Nephron (organoid): ENCODE measurements at regions not wholly inside any gene's neighbourhood (a gene's known extent, or its start where the extent isn't known, plus 50 kb on each side); places are given as distances from the start of the nearest gene placed in this dataset.
A peak's percentile ranks its signal among the peaks of the same experiment; 100 is the strongest.

ENCODE experiments used
- H3K27ac Mint-ChIP-seq, 3 experiments: 2 replicates each; pipeline ENCODE4 v1.8.0; 2020; ENCODE audit warnings: mixed read lengths in 3 of 3, mild to moderate bottlenecking in 2 of 3, moderate library complexity in 1 of 3
- H3K27me3 Mint-ChIP-seq: 2 replicates; pipeline ENCODE4 v1.8.0; 2021; ENCODE audit warnings: low read depth, mild to moderate bottlenecking, moderate library complexity, mixed read lengths
- H3K36me3 Mint-ChIP-seq: 2 replicates; pipeline ENCODE4 v1.8.0; 2020; ENCODE audit warnings: low read depth, mixed read lengths
- H3K4me1 Mint-ChIP-seq: 2 replicates; pipeline ENCODE4 v1.8.0; 2020; ENCODE audit warnings: mixed read lengths
- H3K4me3 Mint-ChIP-seq, 3 experiments: 2 replicates each; pipeline ENCODE4 v1.8.0; 2020; ENCODE audit warnings: mild to moderate bottlenecking in 3 of 3, mixed read lengths in 3 of 3, moderate library complexity in 2 of 3
- H3K9me3 Mint-ChIP-seq: 2 replicates; pipeline ENCODE4 v1.8.0; 2020; ENCODE audit warnings: mixed read lengths
- CTCF ChIP-seq, 3 experiments: fragments of 200-600 bp; sonication (generic); IDR thresholded peaks; one replicate each; pipeline ENCODE4 v1.5.0; 2021; ENCODE audit warnings: antibody characterized with exemption in 3 of 3; ENCODE audit not compliant: unreplicated experiment in 3 of 3

GRCh38 chr2:217654168-217654567 lies 348.6 kb downstream of the TNS1 start:
- H3K4me1 Mint-ChIP-seq, result peaks cover 51% of the 10 kb centered on the region
- TF ChIP-seq CTCF (IDR thresholded peaks at IDR 0.05; ENCODE audit: unreplicated experiment in 3 of 3), result no peak
- no peaks in the 10 kb centered on the region for H3K36me3 Mint-ChIP-seq
- peaks cover 8% of the 10 kb centered on the region for H3K27me3 Mint-ChIP-seq
- H3K27ac Mint-ChIP-seq, result peak overlapping the region in 1 of 3 experiments; percentile 30
- no peaks in the 10 kb centered on the region for H3K9me3 Mint-ChIP-seq
- H3K4me3 Mint-ChIP-seq, result no peak overlapping the region

- peak overlapping the region; percentile 1 to 72 (median 37) for H3K27ac Mint-ChIP-seq
- peaks cover 54% of the 10 kb centered on the region for H3K4me1 Mint-ChIP-seq
- TF ChIP-seq CTCF (IDR thresholded peaks at IDR 0.05; ENCODE audit: unreplicated experiment in 3 of 3), result no peak
- H3K27me3 Mint-ChIP-seq, result peaks cover 8% of the 10 kb centered on the region
- no peaks in the 10 kb centered on the region for H3K9me3 Mint-ChIP-seq
- H3K36me3 Mint-ChIP-seq, result no peaks in the 10 kb centered on the region
- no peak overlapping the region for H3K4me3 Mint-ChIP-seq
Measured at GRCh38 chr2:217652761-217653639, 349.8 kb downstream of the TNS1 start.

GRCh38 chr2:217650716-217651360 lies 352.0 kb downstream of the TNS1 start:
- Mint-ChIP-seq H3K4me1 (peaks cover 52% of the 10 kb centered on the region), H3K27ac (peak overlapping the region; percentile 30 to 81 (median 73)), H3K27me3 (no peaks in the 10 kb centered on the region), H3K9me3 (no peaks in the 10 kb centered on the region), H3K4me3 (no peak overlapping the region), H3K36me3 (no peaks in the 10 kb centered on the region)
- TF ChIP-seq CTCF (IDR thresholded peaks at IDR 0.05; ENCODE audit: unreplicated experiment in 3 of 3), result peak; percentile 71 to 78 (median 77)

GRCh38 chr2:217650229-217650628 lies 352.6 kb downstream of the TNS1 start:
- TF ChIP-seq CTCF (IDR thresholded peaks at IDR 0.05; ENCODE audit: unreplicated experiment in 3 of 3), result no peak
- H3K4me3 Mint-ChIP-seq, result no peak overlapping the region
- peak overlapping the region; percentile 30 to 81 (median 73) for H3K27ac Mint-ChIP-seq
- H3K27me3 Mint-ChIP-seq, result no peaks in the 10 kb centered on the region
- H3K9me3 Mint-ChIP-seq, result no peaks in the 10 kb centered on the region
- H3K36me3 Mint-ChIP-seq, result no peaks in the 10 kb centered on the region
- H3K4me1 Mint-ChIP-seq, result peaks cover 57% of the 10 kb centered on the region

GRCh38 chr2:217647925-217648324 lies 354.9 kb downstream of the TNS1 start:
- H3K36me3 Mint-ChIP-seq, result no peaks in the 10 kb centered on the region
- TF ChIP-seq CTCF (IDR thresholded peaks at IDR 0.05; ENCODE audit: unreplicated experiment in 3 of 3), result no peak
- H3K9me3 Mint-ChIP-seq, result no peaks in the 10 kb centered on the region
- peaks cover 51% of the 10 kb centered on the region for H3K4me1 Mint-ChIP-seq
- H3K27me3 Mint-ChIP-seq, result no peaks in the 10 kb centered on the region
- peak overlapping the region; percentile 6 to 44 (median 38) for H3K27ac Mint-ChIP-seq
- no peak overlapping the region for H3K4me3 Mint-ChIP-seq
